Testis (tissue), 2 donors: ENCODE measurements at regions not wholly inside any gene's neighbourhood (a gene's known extent, or its start where the extent isn't known, plus 50 kb on each side); places are given as distances from the start of the nearest gene placed in this dataset.

Experiments
- CTCF ChIP-seq, 3 experiments: fragments of 450-650 bp in 2 of 3; fragments of 200-600 bp in 1 of 3; sonication (generic) in 1 of 3; IDR thresholded peaks; one replicate each; pipeline ENCODE4 v1.5.1; 2016 to 2019; ENCODE audit warnings: antibody characterized with exemption in 3 of 3, mild to moderate bottlenecking in 2 of 3, moderate library complexity in 1 of 3
- POLR2A ChIP-seq: fragments of 450-650 bp; IDR thresholded peaks from one replicate; pipeline ENCODE4 v1.6.1; 2017; ENCODE audit warnings: antibody characterized with exemption, mild to moderate bottlenecking, moderate library complexity

GRCh38 chr5:13215806-13216205, 728.7 kb downstream of the DNAH5 start:
- TF ChIP-seq CTCF (IDR thresholded peaks at IDR 0.05) (no peak), POLR2A (no peak)
